H1 (cell line): ENCODE measurements at regions not wholly inside any gene's neighbourhood (a gene's known extent, or its start where the extent isn't known, plus 50 kb on each side); places are given as distances from the start of the nearest gene placed in this dataset.

Experiments
- CTCF ChIA-PET: fragments of 300-600 bp; sonication (Branson Sonifier 250); formaldehyde crosslinking; loops from one replicate; lab custom pipeline; 2021; ENCODE audit not compliant: partially characterized antibody; lab: Charles Lee
- POLR2A ChIA-PET: fragments of 300-600 bp; sonication (Branson Sonifier 250); formaldehyde crosslinking; loops from one replicate; lab custom pipeline; 2021; ENCODE audit warnings: inconsistent platforms; ENCODE audit not compliant: partially characterized antibody; lab: Charles Lee
- DNase-seq, 2 experiments: peaks; one replicate each; pipeline versions ENCODE4 v3.0.0 to v3.0.0-alpha.2; 2010 to 2022; ENCODE audit warnings: low spot score in 2 of 2, low read depth in 1 of 2, mixed read lengths in 1 of 2
- FAIRE-seq: peaks from 2 replicates; lab custom pipeline; 2011; peaks lifted over from hg19 to GRCh38; lab: Jason Lieb, UNC
- H2AFZ ChIP-seq: 2 replicates; pipeline ENCODE4 v1.8.1; 2012; ENCODE audit warnings: low read length, inconsistent platforms
- H2AK5ac ChIP-seq: 2 replicates; pipeline ENCODE4 v1.6.1; 2013; ENCODE audit warnings: low read depth, low read length
- H2BK120ac ChIP-seq: replicated peaks from 2 replicates; pipeline ENCODE3; 2013; ENCODE audit warnings: low read depth, low read length, inconsistent platforms
- H2BK12ac ChIP-seq: 2 replicates; pipeline ENCODE4 v1.6.1; 2013; ENCODE audit warnings: low read depth, low read length
- H2BK15ac ChIP-seq: 2 replicates; pipeline ENCODE4 v1.6.1; 2013; ENCODE audit warnings: low read length
- H2BK20ac ChIP-seq: 2 replicates; pipeline ENCODE4 v1.6.1; 2013; ENCODE audit warnings: low read length
- H2BK5ac ChIP-seq: 2 replicates; pipeline ENCODE4 v1.6.1; 2013; ENCODE audit warnings: low read depth, low read length
- H3K14ac ChIP-seq: 2 replicates; pipeline ENCODE4 v1.6.1; 2013; ENCODE audit warnings: inconsistent platforms; ENCODE audit not compliant: insufficient read length
- H3K18ac ChIP-seq: 2 replicates; pipeline ENCODE4 v1.6.1; 2013; ENCODE audit warnings: low read length; ENCODE audit errors: extremely low read depth
- H3K23ac ChIP-seq: 2 replicates; pipeline ENCODE4 v1.6.1; 2013; ENCODE audit warnings: inconsistent platforms; ENCODE audit not compliant: insufficient read length
- H3K23me2 ChIP-seq: 2 replicates; pipeline ENCODE4 v1.6.1; 2013; ENCODE audit warnings: low read depth, low read length
- H3K27ac ChIP-seq: 2 replicates; pipeline ENCODE4 v1.6.1; 2011; ENCODE audit warnings: low read depth, low read length, inconsistent platforms
- H3K27me3 ChIP-seq, 4 experiments: replicated peaks in 1 of 4; 1 replicate in 1 of 4; 2 replicates in 3 of 4; pipeline versions ENCODE4 v1.6.1 to v1.8.1; 2011 to 2013; ENCODE audit warnings: low read length in 3 of 4, mild to moderate bottlenecking in 3 of 4, inconsistent platforms in 2 of 4, mixed read lengths in 2 of 4, moderate library complexity in 1 of 4; ENCODE audit not compliant: control insufficient read depth in 3 of 4, insufficient read depth in 3 of 4; ENCODE audit errors: extremely low read depth in 1 of 4
- H3K36me3 ChIP-seq, 4 experiments: 2 replicates each; pipeline versions ENCODE4 v1.6.1 to v1.8.1; 2011 to 2013; ENCODE audit warnings: mild to moderate bottlenecking in 4 of 4, low read length in 3 of 4, moderate library complexity in 2 of 4, control low read depth in 1 of 4, inconsistent platforms in 1 of 4; ENCODE audit not compliant: insufficient read depth in 4 of 4, control insufficient read depth in 2 of 4
- H3K4ac ChIP-seq: replicated peaks from 2 replicates; pipeline ENCODE3; 2013; ENCODE audit warnings: low read length, low read depth, mixed read lengths, inconsistent platforms; ENCODE audit not compliant: insufficient read length
- H3K4me1 ChIP-seq, 4 experiments: replicated peaks in 1 of 4; 1 replicate in 1 of 4; 2 replicates in 3 of 4; pipeline versions ENCODE4 v1.6.1 to v1.8.1; 2011 to 2013; ENCODE audit warnings: low read length in 3 of 4, inconsistent platforms in 2 of 4, mixed read lengths in 1 of 4; ENCODE audit not compliant: insufficient read depth in 4 of 4, control insufficient read depth in 3 of 4
- H3K4me2 ChIP-seq, 2 experiments: 2 replicates each; pipeline versions ENCODE4 v1.6.1 to v1.8.1; 2011 to 2013; ENCODE audit warnings: low read depth in 2 of 2, low read length in 2 of 2, control low read depth in 1 of 2, inconsistent platforms in 1 of 2, mild to moderate bottlenecking in 1 of 2; ENCODE audit not compliant: insufficient read depth in 1 of 2
- H3K4me3 ChIP-seq, 4 experiments: fragments of 200-600, 300-600 bp in 1 of 4; sonication (generic), shearing (Covaris generic), sonication (Bioruptor Twin) in 1 of 4; 2 replicates each; pipeline versions ENCODE4 v1.5.1 to v1.8.1; 2011 to 2016; ENCODE audit warnings: low read length in 4 of 4, low read depth in 3 of 4, control low read depth in 2 of 4, inconsistent platforms in 2 of 4, mild to moderate bottlenecking in 2 of 4, mixed read lengths in 1 of 4, moderate library complexity in 1 of 4; ENCODE audit not compliant: insufficient read depth in 2 of 4; ENCODE audit errors: extremely low read depth in 1 of 4
- H3K56ac ChIP-seq: replicated peaks from 2 replicates; pipeline ENCODE3; 2013; ENCODE audit warnings: low read depth, mild to moderate bottlenecking, mixed read lengths, low read length, inconsistent platforms; ENCODE audit not compliant: insufficient read length
- H3K79me1 ChIP-seq: 2 replicates; pipeline ENCODE4 v1.6.1; 2013; ENCODE audit warnings: low read depth, low read length, control low read depth
- H3K79me2 ChIP-seq, 2 experiments: 2 replicates each; pipeline versions ENCODE4 v1.6.1 to v1.8.1; 2012 to 2013; ENCODE audit warnings: low read length in 2 of 2, mild to moderate bottlenecking in 2 of 2, inconsistent platforms in 1 of 2; ENCODE audit not compliant: insufficient read depth in 2 of 2, control insufficient read depth in 1 of 2
- H3K9ac ChIP-seq, 4 experiments: replicated peaks in 1 of 4; 1 replicate in 1 of 4; 2 replicates in 3 of 4; pipeline versions ENCODE4 v1.6.1 to v1.8.1; 2011 to 2013; ENCODE audit warnings: low read depth in 3 of 4, low read length in 3 of 4, control low read depth in 2 of 4, mild to moderate bottlenecking in 2 of 4, moderate library complexity in 2 of 4, inconsistent platforms in 1 of 4; ENCODE audit errors: extremely low read depth in 1 of 4
- H3K9me3 ChIP-seq, 2 experiments: 2 replicates each; pipeline versions ENCODE4 v1.6.1 to v1.8.1; 2012 to 2013; ENCODE audit warnings: mild to moderate bottlenecking in 2 of 2, moderate library complexity in 2 of 2, control low read depth in 1 of 2, inconsistent platforms in 1 of 2, low read depth in 1 of 2, low read length in 1 of 2, mixed read lengths in 1 of 2; ENCODE audit not compliant: insufficient read depth in 2 of 2
- H4K20me1 ChIP-seq, 2 experiments: replicated peaks in 1 of 2; 2 replicates each; pipeline versions ENCODE3 to v1.8.1; 2011 to 2013; ENCODE audit warnings: inconsistent platforms in 2 of 2, low read length in 2 of 2, mild to moderate bottlenecking in 1 of 2; ENCODE audit not compliant: insufficient read depth in 2 of 2, control insufficient read depth in 1 of 2
- H4K5ac ChIP-seq: 2 replicates; pipeline ENCODE4 v1.6.1; 2013; ENCODE audit warnings: low read length, low read depth, mixed read lengths, inconsistent platforms; ENCODE audit not compliant: insufficient read length
- H4K8ac ChIP-seq: 2 replicates; pipeline ENCODE4 v1.8.0; 2013; ENCODE audit warnings: mild to moderate bottlenecking, moderate library complexity, low read length, inconsistent platforms; ENCODE audit not compliant: insufficient read depth; ENCODE audit errors: extremely low read depth
- H4K91ac ChIP-seq: replicated peaks from 2 replicates; pipeline ENCODE3; 2013; ENCODE audit warnings: low read length, mixed read lengths, inconsistent platforms; ENCODE audit not compliant: insufficient read length
- FOSL1 ChIP-seq: IDR thresholded peaks from 2 replicates; pipeline ENCODE4 v1.6.1; 2011; ENCODE audit warnings: mild to moderate bottlenecking, low read depth, low read length, moderate library complexity; ENCODE audit not compliant: insufficient read depth
- HDAC6 ChIP-seq: IDR thresholded peaks from one replicate; pipeline ENCODE4 v1.7.1; 2012; ENCODE audit warnings: low read depth, mild to moderate bottlenecking, inconsistent platforms, low read length, moderate library complexity
- MAFK ChIP-seq: IDR thresholded peaks from 2 replicates; pipeline ENCODE4 v1.6.1; 2012; ENCODE audit warnings: low read depth, mild to moderate bottlenecking, improper control_type of control experiment, low read length
- RAD21 ChIP-seq, 2 experiments: IDR thresholded peaks in 1 of 2; conservative IDR thresholded peaks in 1 of 2; 2 replicates each; pipeline ENCODE4 v1.6.1; 2011; ENCODE audit warnings: low read depth in 2 of 2, low read length in 2 of 2, improper control_type of control experiment in 1 of 2, inconsistent platforms in 1 of 2, mild to moderate bottlenecking in 1 of 2, moderate library complexity in 1 of 2
- TBP ChIP-seq: IDR thresholded peaks from 2 replicates; pipeline ENCODE4 v1.6.1; 2011; ENCODE audit warnings: low read depth, low read length, improper control_type of control experiment
- WGBS, 2 experiments: shearing (Covaris generic) in 1 of 2; methylation state at CpG; one replicate each; pipeline versions ENCODE4 v1.1.6 to v1.1.7; 2013 to 2015; ENCODE audit warnings: low lambda C conversion rate in 2 of 2, mixed read lengths in 2 of 2, inconsistent platforms in 1 of 2, low coverage in 1 of 2, missing lambda C conversion rate in 1 of 2; ENCODE audit not compliant: insufficient replicate concordance in 2 of 2, insufficient coverage in 1 of 2, insufficient read length in 1 of 2; ENCODE audit errors: extremely low coverage in 1 of 2, missing lambda C conversion rate in 1 of 2; 5-methylcytosine and 5-hydroxymethylcytosine counted together

DNA sequence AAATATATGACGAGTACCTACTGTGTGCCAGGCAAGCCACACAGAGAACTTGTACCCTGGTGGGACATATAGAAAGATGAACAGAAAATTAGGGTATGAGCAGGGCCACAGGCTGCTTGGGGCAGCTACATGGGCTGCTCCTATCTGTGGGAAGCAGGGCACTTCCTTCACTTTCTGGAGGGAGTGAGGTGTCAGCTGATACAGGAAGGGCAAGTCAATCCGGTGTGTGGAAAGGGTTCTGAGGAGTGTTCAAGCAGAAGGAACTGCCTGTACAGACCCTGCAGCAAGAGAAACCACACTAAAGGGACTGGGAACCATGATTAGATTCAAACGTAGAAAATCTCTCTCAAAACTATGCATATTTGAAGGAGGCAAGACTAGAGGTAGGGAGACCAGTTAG, 58.6 kb upstream of the BCL11A start:
- no peak overlapping the region for H2AFZ ChIP-seq
- no peak for TF ChIP-seq MAFK
- TF ChIP-seq HDAC6: no peak
- TF ChIP-seq FOSL1: no peak
- TF ChIP-seq RAD21 (IDR thresholded peaks at IDR 0.05 in 1 of 2, conservative IDR thresholded peaks at IDR 0.05 in 1 of 2; ENCODE audit: low read depth in 2 of 2, low read length in 2 of 2): no peak
- TF ChIP-seq TBP: no peak
- no peaks in the 10 kb centered on the region for H3K4me1 ChIP-seq
- no peak overlapping the region for H3K9ac ChIP-seq
- no peak overlapping the region for H3K27ac ChIP-seq
- FAIRE-seq (no peak), DNase-seq (no peak)
- no peak overlapping the region for H2BK12ac ChIP-seq
- no peak overlapping the region for H2AK5ac ChIP-seq
- no peak overlapping the region for H4K8ac ChIP-seq
- H4K91ac ChIP-seq: no peak overlapping the region
- POLR2A ChIA-PET: no interaction called here
- no peaks in the 10 kb centered on the region for H4K20me1 ChIP-seq
- no peak overlapping the region; the same call in 1 of the 2 replicates for H3K18ac ChIP-seq
- H2BK20ac ChIP-seq: no peak overlapping the region
- no peaks in the 10 kb centered on the region for H3K79me1 ChIP-seq
- H3K36me3 ChIP-seq: no peaks in the 10 kb centered on the region
- no peak overlapping the region for H3K23ac ChIP-seq
- no peak overlapping the region for H2BK5ac ChIP-seq
- no peak overlapping the region for H3K4me3 ChIP-seq
- WGBS, 2 experiments: 68% methylated on average over 3 of the region's 3 CpGs; no CpG with 5 or more reads in 1 of the 2 experiments
- H3K23me2 ChIP-seq: no peaks in the 10 kb centered on the region
- no peak overlapping the region for H3K4me2 ChIP-seq
- H2BK120ac ChIP-seq: no peak overlapping the region
- H3K56ac ChIP-seq: no peak overlapping the region
- no peak overlapping the region for H3K4ac ChIP-seq
- CTCF ChIA-PET: interaction anchor here (0.8 to 1.4 kb wide), 2 partner anchors 19 to 31 kb away, joined by 3 to 8 read pairs; no protein-coding TSS in a partner anchor
- H3K79me2 ChIP-seq: no peaks in the 10 kb centered on the region
- no peaks in the 10 kb centered on the region for H3K27me3 ChIP-seq
- no peak overlapping the region for H3K14ac ChIP-seq
- no peak overlapping the region for H2BK15ac ChIP-seq
- no peaks in the 10 kb centered on the region for H3K9me3 ChIP-seq
- no peak overlapping the region for H4K5ac ChIP-seq
